Neuronal stem cell (in vitro differentiated cells): ENCODE measurements at regions not wholly inside any gene's neighbourhood (a gene's known extent, or its start where the extent isn't known, plus 50 kb on each side); places are given as distances from the start of the nearest gene placed in this dataset.

Source experiments
- DNase-seq: peaks from one replicate; pipeline ENCODE4 v3.0.0-alpha.2; 2013; ENCODE audit warnings: low spot score
- H2AFZ ChIP-seq: one replicate; pipeline ENCODE4 v1.6.1; 2013; ENCODE audit warnings: mild to moderate bottlenecking, low read length, inconsistent platforms
- H2AK5ac ChIP-seq: 2 replicates; pipeline ENCODE4 v1.6.1; 2013; ENCODE audit warnings: low read depth, mild to moderate bottlenecking, inconsistent platforms, low read length, moderate library complexity, mixed read lengths
- H2BK120ac ChIP-seq: 2 replicates; pipeline ENCODE4 v1.6.1; 2013; ENCODE audit warnings: low read depth, mild to moderate bottlenecking, inconsistent platforms, low read length, moderate library complexity, mixed read lengths
- H2BK12ac ChIP-seq: one replicate; pipeline ENCODE4 v1.6.1; 2013; ENCODE audit warnings: low read length, inconsistent platforms
- H2BK15ac ChIP-seq: 2 replicates; pipeline ENCODE4 v1.6.1; 2013; ENCODE audit warnings: mild to moderate bottlenecking, low read length, inconsistent platforms, mixed read lengths
- H2BK5ac ChIP-seq: one replicate; pipeline ENCODE4 v1.6.1; 2013; ENCODE audit warnings: inconsistent platforms, mild to moderate bottlenecking, low read length, moderate library complexity
- H3K14ac ChIP-seq: one replicate; pipeline ENCODE4 v1.6.1; 2013; ENCODE audit warnings: low read length, inconsistent platforms
- H3K18ac ChIP-seq: 2 replicates; pipeline ENCODE4 v1.6.1; 2013; ENCODE audit warnings: low read length, inconsistent platforms
- H3K23ac ChIP-seq: 2 replicates; pipeline ENCODE4 v1.6.1; 2013; ENCODE audit warnings: low read depth, mild to moderate bottlenecking, mixed read lengths, low read length, inconsistent platforms; ENCODE audit not compliant: poor library complexity
- H3K27ac ChIP-seq: replicated peaks from 3 replicates; pipeline ENCODE4 v1.5.1; 2013; ENCODE audit warnings: low read length, inconsistent platforms
- H3K27me3 ChIP-seq, 3 experiments: 2 replicates each; pipeline ENCODE4 v1.6.1; 2013; ENCODE audit warnings: low read length in 3 of 3, mild to moderate bottlenecking in 2 of 3, inconsistent platforms in 1 of 3, low read depth in 1 of 3, mixed read lengths in 1 of 3, moderate library complexity in 1 of 3; ENCODE audit not compliant: control insufficient read depth in 3 of 3, insufficient read depth in 3 of 3
- H3K36me3 ChIP-seq, 2 donors: replicated peaks in 1 of 2; 2 replicates each; pipeline ENCODE4 v1.6.1; 2013; ENCODE audit warnings: low read length in 2 of 2; ENCODE audit not compliant: control insufficient read depth in 2 of 2, insufficient read depth in 2 of 2
- H3K4ac ChIP-seq: 2 replicates; pipeline ENCODE4 v1.6.1; 2013; ENCODE audit warnings: inconsistent platforms, mild to moderate bottlenecking, low read length, moderate library complexity
- H3K4me1 ChIP-seq, 2 donors: 1 replicate in 1 of 2; 2 replicates in 1 of 2; pipeline ENCODE4 v1.6.1; 2013; ENCODE audit warnings: low read length in 2 of 2, low read depth in 1 of 2; ENCODE audit not compliant: control insufficient read depth in 2 of 2, insufficient read depth in 1 of 2
- H3K4me2 ChIP-seq: one replicate; pipeline ENCODE4 v1.6.1; 2013; ENCODE audit warnings: mild to moderate bottlenecking, low read length, inconsistent platforms; ENCODE audit not compliant: insufficient read depth, poor library complexity, severe bottlenecking
- H3K4me3 ChIP-seq, 2 donors: 2 replicates each; pipeline ENCODE4 v1.5.1; 2013; ENCODE audit warnings: low read length in 2 of 2, mild to moderate bottlenecking in 2 of 2, inconsistent platforms in 1 of 2, moderate library complexity in 1 of 2
- H3K79me1 ChIP-seq: one replicate; pipeline ENCODE4 v1.6.1; 2013; ENCODE audit warnings: low read depth, mild to moderate bottlenecking, inconsistent platforms, low read length, moderate library complexity
- H3K9ac ChIP-seq: one replicate; pipeline ENCODE4 v1.6.1; 2013; ENCODE audit warnings: mild to moderate bottlenecking, low read depth, low read length, inconsistent platforms; ENCODE audit not compliant: poor library complexity
- H3K9me3 ChIP-seq, 2 donors: replicated peaks in 1 of 2; 2 replicates each; pipeline versions ENCODE3 to v1.6.1; 2013; ENCODE audit warnings: low read length in 2 of 2, mild to moderate bottlenecking in 2 of 2, inconsistent platforms in 1 of 2, low read depth in 1 of 2, mixed read lengths in 1 of 2, moderate library complexity in 1 of 2; ENCODE audit not compliant: control insufficient read depth in 2 of 2, insufficient read depth in 1 of 2
- H4K8ac ChIP-seq: one replicate; pipeline ENCODE4 v1.6.1; 2013; ENCODE audit warnings: low read depth, mild to moderate bottlenecking, inconsistent platforms, low read length, moderate library complexity
- H4K91ac ChIP-seq: one replicate; pipeline ENCODE4 v1.6.1; 2013; ENCODE audit warnings: low read length, low read depth, mild to moderate bottlenecking, inconsistent platforms; ENCODE audit not compliant: poor library complexity
- WGBS, 2 donors: extraction: QIAGEN DNeasy Blood & Tissue Kit; methylation state at CpG; one replicate each; pipeline ENCODE4 v1.1.7; 2013; ENCODE audit warnings: missing lambda C conversion rate in 2 of 2, mixed read lengths in 1 of 2; ENCODE audit not compliant: insufficient read length in 2 of 2, insufficient replicate concordance in 1 of 2; ENCODE audit errors: extremely low coverage in 2 of 2; 5-methylcytosine and 5-hydroxymethylcytosine counted together

GRCh38 chr3:16790432-16791400 is 94.0 kb upstream of the PLCL2 start:
- no peak overlapping the region for H3K4ac ChIP-seq
- no peak overlapping the region for H4K8ac ChIP-seq
- no peak overlapping the region for H4K91ac ChIP-seq
- no peak overlapping the region for H2BK15ac ChIP-seq
- H3K36me3 ChIP-seq = no peaks in the 10 kb centered on the region
- H3K4me3 ChIP-seq = no peak overlapping the region
- no peaks in the 10 kb centered on the region for H3K27me3 ChIP-seq
- no peak overlapping the region for H2BK12ac ChIP-seq
- no peak overlapping the region for H3K9ac ChIP-seq
- H3K23ac ChIP-seq = no peak overlapping the region
- H3K9me3 ChIP-seq = no peaks in the 10 kb centered on the region
- peaks cover 0 to 6% of the 10 kb centered on the region in 2 donors for H3K4me1 ChIP-seq
- H3K27ac ChIP-seq = no peak overlapping the region
- WGBS, 2 donors = no CpG with 5 or more reads among the region's 7 CpGs
- H2BK5ac ChIP-seq = no peak overlapping the region
- no peak overlapping the region for H3K18ac ChIP-seq
- H3K79me1 ChIP-seq = no peaks in the 10 kb centered on the region
- no peak overlapping the region for H2AFZ ChIP-seq
- no peak overlapping the region for H3K4me2 ChIP-seq
- H3K14ac ChIP-seq = no peak overlapping the region
- no peak for DNase-seq
- no peak overlapping the region for H2BK120ac ChIP-seq
- no peak overlapping the region for H2AK5ac ChIP-seq

- Histone ChIP-seq H4K8ac (no peak overlapping the region), H2BK120ac (no peak overlapping the region), H3K4me1 (peaks cover 0 to 6% of the 10 kb centered on the region in 2 donors), H3K23ac (no peak overlapping the region), H3K9ac (no peak overlapping the region), H2BK15ac (no peak overlapping the region), H3K4me2 (no peak overlapping the region), H2BK5ac (no peak overlapping the region), H3K79me1 (no peaks in the 10 kb centered on the region), H2AK5ac (no peak overlapping the region), H3K14ac (no peak overlapping the region), H3K36me3 (no peaks in the 10 kb centered on the region), H3K27ac (no peak overlapping the region), H2BK12ac (no peak overlapping the region), H3K4me3 (no peak overlapping the region), H3K27me3 (no peaks in the 10 kb centered on the region), H3K18ac (no peak overlapping the region), H3K9me3 (no peaks in the 10 kb centered on the region), H2AFZ (no peak overlapping the region), H3K4ac (no peak overlapping the region), H4K91ac (no peak overlapping the region)
- DNase-seq = no peak
- no CpG with 5 or more reads among the region's 5 CpGs for WGBS, 2 donors
Observed at GRCh38 chr3:16793321-16793720, 91.4 kb upstream of the PLCL2 start.

- H3K23ac ChIP-seq = no peak overlapping the region
- no peak for DNase-seq
- no peak overlapping the region for H3K4me3 ChIP-seq
- no peak overlapping the region for H2BK15ac ChIP-seq
- H3K4me1 ChIP-seq = peaks cover 0 to 6% of the 10 kb centered on the region in 2 donors
- no peaks in the 10 kb centered on the region for H3K36me3 ChIP-seq
- H2AK5ac ChIP-seq = no peak overlapping the region
- no peak overlapping the region for H2BK12ac ChIP-seq
- H3K79me1 ChIP-seq = no peaks in the 10 kb centered on the region
- no peak overlapping the region for H4K8ac ChIP-seq
- no peak overlapping the region for H3K18ac ChIP-seq
- no peak overlapping the region for H4K91ac ChIP-seq
- no peaks in the 10 kb centered on the region for H3K9me3 ChIP-seq
- no peaks in the 10 kb centered on the region for H3K27me3 ChIP-seq
- no peak overlapping the region for H3K27ac ChIP-seq
- no peak overlapping the region for H3K14ac ChIP-seq
- no peak overlapping the region for H2BK5ac ChIP-seq
- no peak overlapping the region for H3K4me2 ChIP-seq
- no peak overlapping the region for H3K4ac ChIP-seq
- no peak overlapping the region for H2BK120ac ChIP-seq
- no peak overlapping the region for H2AFZ ChIP-seq
- H3K9ac ChIP-seq = no peak overlapping the region
Observed at GRCh38 chr3:16794257-16794656, 90.5 kb upstream of the PLCL2 start.

- H4K91ac ChIP-seq = no peak overlapping the region
- H2BK5ac ChIP-seq = no peak overlapping the region
- H3K9ac ChIP-seq = no peak overlapping the region
- H3K4me1 ChIP-seq = no peaks in the 10 kb centered on the region
- H3K14ac ChIP-seq = no peak overlapping the region
- no CpG with 5 or more reads among the region's 2 CpGs for WGBS, 2 donors
- H3K79me1 ChIP-seq = no peaks in the 10 kb centered on the region
- H2AFZ ChIP-seq = no peak overlapping the region
- no peaks in the 10 kb centered on the region for H3K27me3 ChIP-seq
- no peak overlapping the region for H2AK5ac ChIP-seq
- H3K27ac ChIP-seq = no peak overlapping the region
- H2BK120ac ChIP-seq = no peak overlapping the region
- H2BK12ac ChIP-seq = no peak overlapping the region
- no peak overlapping the region for H3K18ac ChIP-seq
- no peak overlapping the region for H4K8ac ChIP-seq
- H3K36me3 ChIP-seq = no peaks in the 10 kb centered on the region
- no peaks in the 10 kb centered on the region for H3K9me3 ChIP-seq
- H3K23ac ChIP-seq = no peak overlapping the region
- H3K4me2 ChIP-seq = no peak overlapping the region
- DNase-seq = no peak
- no peak overlapping the region for H3K4ac ChIP-seq
- H3K4me3 ChIP-seq = no peak overlapping the region
- H2BK15ac ChIP-seq = no peak overlapping the region
Observed at GRCh38 chr3:16795581-16795980, 89.2 kb upstream of the PLCL2 start.
